CD4-positive, CD25-positive, alpha-beta regulatory T cell (primary cell): ENCODE measurements at regions not wholly inside any gene's neighbourhood (a gene's known extent, or its start where the extent isn't known, plus 50 kb on each side); places are given as distances from the start of the nearest gene placed in this dataset.

Experiments
- ATAC-seq, 2 donors: fragments of 150-1000 bp; cut with Tn5 transposase; one replicate each; pipeline ENCODE4 v1.10.0; 2021; ENCODE audit warnings: low read depth in 2 of 2, moderate number of reproducible peaks in 2 of 2, moderate library complexity in 1 of 2
- DNase-seq, 3 donors: peaks; one replicate each; pipeline versions ENCODE4 v3.0.0 to v3.0.0-alpha.2; 2012 to 2022; ENCODE audit warnings: mixed read lengths in 1 of 3
- H3K27ac ChIP-seq: one replicate; pipeline ENCODE4 v1.7.0; 2013; ENCODE audit warnings: mild to moderate bottlenecking, low read length; ENCODE audit not compliant: insufficient read depth, poor library complexity, severe bottlenecking
- H3K27me3 ChIP-seq: one replicate; pipeline ENCODE4 v1.7.0; 2013; ENCODE audit warnings: low read length; ENCODE audit not compliant: control insufficient read depth, insufficient read depth
- H3K36me3 ChIP-seq: one replicate; pipeline ENCODE4 v1.7.0; 2013; ENCODE audit warnings: mild to moderate bottlenecking, low read length, moderate library complexity; ENCODE audit not compliant: control insufficient read depth, insufficient read depth
- H3K4me1 ChIP-seq: 2 replicates; pipeline ENCODE4 v1.7.0; 2013; ENCODE audit warnings: mild to moderate bottlenecking, low read length; ENCODE audit not compliant: insufficient read depth, control insufficient read depth, poor library complexity, severe bottlenecking
- H3K4me3 ChIP-seq: one replicate; pipeline ENCODE4 v1.7.0; 2013; ENCODE audit warnings: low read depth, mild to moderate bottlenecking, low read length, moderate library complexity
- H3K9me3 ChIP-seq, 2 experiments: 1 replicate in 1 of 2; 2 replicates in 1 of 2; pipeline ENCODE4 v1.7.0; 2013; ENCODE audit warnings: low read length in 2 of 2, mild to moderate bottlenecking in 1 of 2, moderate library complexity in 1 of 2; ENCODE audit not compliant: control insufficient read depth in 2 of 2
- H3K27ac Mint-ChIP-seq, 3 donors: one replicate each; pipeline ENCODE4 v1.8.0; 2020 to 2022; ENCODE audit warnings: mild to moderate bottlenecking in 3 of 3, mixed read lengths in 3 of 3, moderate library complexity in 2 of 3
- H3K27me3 Mint-ChIP-seq: one replicate; pipeline ENCODE4 v1.8.0; 2022; ENCODE audit warnings: mild to moderate bottlenecking, mixed read lengths
- H3K36me3 Mint-ChIP-seq: one replicate; pipeline ENCODE4 v1.8.0; 2020; ENCODE audit warnings: mixed read lengths
- H3K4me1 Mint-ChIP-seq, 4 donors: one replicate each; pipeline ENCODE4 v1.8.0; 2020 to 2022; ENCODE audit warnings: mixed read lengths in 4 of 4, mild to moderate bottlenecking in 1 of 4
- H3K4me3 Mint-ChIP-seq, 4 donors: one replicate each; pipeline ENCODE4 v1.8.0; 2020 to 2022; ENCODE audit warnings: mild to moderate bottlenecking in 4 of 4, mixed read lengths in 4 of 4, moderate library complexity in 3 of 4
- H3K9me3 Mint-ChIP-seq, 7 donors: one replicate each; pipeline ENCODE4 v1.8.0; 2020 to 2022; ENCODE audit warnings: mixed read lengths in 7 of 7, mild to moderate bottlenecking in 3 of 7, moderate library complexity in 2 of 7

- H3K27ac ChIP-seq: no peak overlapping the region
- DNase-seq (no peak), ATAC-seq (no peak)
- H3K27me3 ChIP-seq: peaks cover 4% of the 10 kb centered on the region
- Mint-ChIP-seq H3K27me3 (peaks cover 21% of the 10 kb centered on the region), H3K36me3 (no peaks in the 10 kb centered on the region), H3K4me3 (no peak overlapping the region), H3K4me1 (no peaks in the 10 kb centered on the region), H3K9me3 (peaks cover 0 to 2% (median 0%) of the 10 kb centered on the region in 7 donors), H3K27ac (no peak overlapping the region)
- no peak overlapping the region for H3K4me3 ChIP-seq
- no peaks in the 10 kb centered on the region for H3K4me1 ChIP-seq
- no peaks in the 10 kb centered on the region for H3K9me3 ChIP-seq
- no peaks in the 10 kb centered on the region for H3K36me3 ChIP-seq
Measured at GRCh38 chr13:109846185-109846584, 59.8 kb upstream of the IRS2 start.

GRCh38 chr13:109844396-109844795 lies 58.0 kb upstream of the IRS2 start:
- Histone ChIP-seq H3K9me3 (no peaks in the 10 kb centered on the region), H3K36me3 (no peaks in the 10 kb centered on the region), H3K27ac (no peak overlapping the region), H3K27me3 (peaks cover 4% of the 10 kb centered on the region), H3K4me1 (no peaks in the 10 kb centered on the region), H3K4me3 (no peak overlapping the region)
- DNase-seq (no peak), ATAC-seq (no peak)
- Mint-ChIP-seq H3K36me3 (no peaks in the 10 kb centered on the region), H3K27ac (peak overlapping the region in 1 of 3 donors; percentile 63), H3K4me3 (no peak overlapping the region), H3K9me3 (peaks cover 0 to 2% (median 0%) of the 10 kb centered on the region in 7 donors), H3K27me3 (peaks cover 25% of the 10 kb centered on the region), H3K4me1 (peaks cover 0 to 4% (median 0%) of the 10 kb centered on the region in 4 donors)

- Histone ChIP-seq H3K27ac (no peak overlapping the region), H3K36me3 (no peaks in the 10 kb centered on the region), H3K4me1 (no peaks in the 10 kb centered on the region), H3K4me3 (no peak overlapping the region), H3K9me3 (no peaks in the 10 kb centered on the region), H3K27me3 (peaks cover 4% of the 10 kb centered on the region)
- no peak overlapping the region for H3K4me3 Mint-ChIP-seq
- ATAC-seq (no peak), DNase-seq (no peak)
- H3K27me3 Mint-ChIP-seq: peaks cover 25% of the 10 kb centered on the region
- H3K9me3 Mint-ChIP-seq: peaks cover 0 to 2% (median 0%) of the 10 kb centered on the region in 7 donors
- H3K4me1 Mint-ChIP-seq: peaks cover 0 to 4% (median 0%) of the 10 kb centered on the region in 4 donors
- H3K36me3 Mint-ChIP-seq: no peaks in the 10 kb centered on the region
- no peak overlapping the region for H3K27ac Mint-ChIP-seq
Measured at GRCh38 chr13:109843695-109844094, 57.3 kb upstream of the IRS2 start.

- Mint-ChIP-seq H3K36me3 (no peaks in the 10 kb centered on the region), H3K27ac (peak overlapping the region in 1 of 3 donors; percentile 20), H3K4me3 (no peak overlapping the region), H3K27me3 (peaks cover 19% of the 10 kb centered on the region), H3K4me1 (peaks cover 0 to 4% (median 0%) of the 10 kb centered on the region in 4 donors), H3K9me3 (peaks cover 0 to 2% (median 0%) of the 10 kb centered on the region in 7 donors)
- Histone ChIP-seq H3K27ac (no peak overlapping the region), H3K36me3 (no peaks in the 10 kb centered on the region), H3K27me3 (peaks cover 7% of the 10 kb centered on the region), H3K4me1 (no peaks in the 10 kb centered on the region), H3K4me3 (no peak overlapping the region), H3K9me3 (no peaks in the 10 kb centered on the region)
- DNase-seq (no peak), ATAC-seq (no peak)
Measured at GRCh38 chr13:109842212-109842920, 56.0 kb upstream of the IRS2 start.

- DNase-seq: no peak
- Histone ChIP-seq H3K4me1 (no peaks in the 10 kb centered on the region), H3K27me3 (peaks cover 3% of the 10 kb centered on the region), H3K4me3 (no peak overlapping the region), H3K27ac (no peak overlapping the region), H3K36me3 (no peaks in the 10 kb centered on the region), H3K9me3 (no peaks in the 10 kb centered on the region)
- Mint-ChIP-seq H3K4me3 (no peak overlapping the region), H3K36me3 (no peaks in the 10 kb centered on the region), H3K4me1 (peaks cover 0 to 4% (median 0%) of the 10 kb centered on the region in 4 donors), H3K9me3 (peaks cover 0 to 2% (median 0%) of the 10 kb centered on the region in 7 donors), H3K27me3 (peaks cover 17% of the 10 kb centered on the region), H3K27ac (no peak overlapping the region)
- no peak for ATAC-seq
Measured at GRCh38 chr13:109840893-109841287, 54.5 kb upstream of the IRS2 start.

- ATAC-seq: peak; percentile 50 to 60
- Histone ChIP-seq H3K27ac (no peak overlapping the region), H3K36me3 (no peaks in the 10 kb centered on the region), H3K4me1 (no peaks in the 10 kb centered on the region), H3K9me3 (no peaks in the 10 kb centered on the region), H3K27me3 (peaks cover 3% of the 10 kb centered on the region), H3K4me3 (no peak overlapping the region)
- H3K27ac Mint-ChIP-seq: no peak overlapping the region
- no peak overlapping the region for H3K4me3 Mint-ChIP-seq
- peaks cover 0 to 4% (median 0%) of the 10 kb centered on the region in 4 donors for H3K4me1 Mint-ChIP-seq
- H3K27me3 Mint-ChIP-seq: peaks cover 14% of the 10 kb centered on the region
- DNase-seq: peak in 1 of 3 donors; percentile 4
- H3K36me3 Mint-ChIP-seq: no peaks in the 10 kb centered on the region
- peaks cover 0 to 2% (median 0%) of the 10 kb centered on the region in 7 donors for H3K9me3 Mint-ChIP-seq
Measured at GRCh38 chr13:109840201-109840892, 54.0 kb upstream of the IRS2 start.

GRCh38 chr13:109836629-109837607 lies 50.5 kb upstream of the IRS2 start:
- Mint-ChIP-seq H3K27me3 (peaks cover 9% of the 10 kb centered on the region), H3K36me3 (no peaks in the 10 kb centered on the region), H3K4me3 (no peak overlapping the region), H3K4me1 (peaks cover 0 to 6% (median 0%) of the 10 kb centered on the region in 4 donors), H3K9me3 (peaks cover 0 to 3% (median 0%) of the 10 kb centered on the region in 7 donors), H3K27ac (no peak overlapping the region)
- Histone ChIP-seq H3K4me1 (no peaks in the 10 kb centered on the region), H3K27me3 (peaks cover 6% of the 10 kb centered on the region), H3K36me3 (no peaks in the 10 kb centered on the region), H3K27ac (no peak overlapping the region), H3K4me3 (no peak overlapping the region), H3K9me3 (no peaks in the 10 kb centered on the region)
- ATAC-seq (no peak), DNase-seq (no peak)
